ENCODE measurements at regions not wholly inside any gene's neighbourhood (a gene's known extent, or its start where the extent isn't known, plus 50 kb on each side); places are given as distances from the start of the nearest gene placed in this dataset.

DNA sequence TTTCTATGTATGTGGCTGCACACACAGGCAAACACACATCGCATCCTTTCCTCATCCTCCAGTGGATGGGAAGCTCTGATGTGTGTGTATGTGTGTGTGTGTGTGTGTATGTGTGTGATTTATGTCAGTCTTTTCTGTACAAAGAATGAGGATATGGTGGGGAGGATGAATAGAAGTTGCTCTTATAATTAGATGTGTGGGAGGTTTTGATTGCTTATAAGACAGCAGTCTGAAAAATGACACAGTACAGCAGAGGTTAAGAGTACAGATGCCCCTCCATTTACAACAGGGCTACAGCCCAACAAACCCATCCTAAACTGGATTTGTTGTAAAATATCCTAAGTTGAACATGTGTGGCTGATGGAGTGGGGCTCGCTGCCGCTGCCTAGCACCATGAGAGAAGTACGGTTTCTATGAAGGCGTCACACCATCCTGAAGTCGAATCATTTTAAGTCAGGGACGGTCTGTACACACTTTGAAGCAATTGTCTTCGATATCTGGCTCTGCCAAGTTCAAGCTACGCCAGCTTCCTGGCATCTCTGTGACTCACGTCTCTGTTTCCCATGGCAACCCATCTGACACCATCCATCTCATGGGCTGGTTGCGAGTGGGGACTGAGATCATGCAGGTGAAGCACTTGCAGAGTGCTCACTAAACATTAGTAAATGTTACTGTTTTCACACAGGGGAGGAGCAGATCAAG, 252.6 kb downstream of the MYLK4 start:
- H3K4me3 ChIP-seq (ENCODE audit: low read length): no peak overlapping the region
- peak; percentile 91 for DNase-seq (ENCODE audit: low read depth)
- TF ChIP-seq, protein P1, sequence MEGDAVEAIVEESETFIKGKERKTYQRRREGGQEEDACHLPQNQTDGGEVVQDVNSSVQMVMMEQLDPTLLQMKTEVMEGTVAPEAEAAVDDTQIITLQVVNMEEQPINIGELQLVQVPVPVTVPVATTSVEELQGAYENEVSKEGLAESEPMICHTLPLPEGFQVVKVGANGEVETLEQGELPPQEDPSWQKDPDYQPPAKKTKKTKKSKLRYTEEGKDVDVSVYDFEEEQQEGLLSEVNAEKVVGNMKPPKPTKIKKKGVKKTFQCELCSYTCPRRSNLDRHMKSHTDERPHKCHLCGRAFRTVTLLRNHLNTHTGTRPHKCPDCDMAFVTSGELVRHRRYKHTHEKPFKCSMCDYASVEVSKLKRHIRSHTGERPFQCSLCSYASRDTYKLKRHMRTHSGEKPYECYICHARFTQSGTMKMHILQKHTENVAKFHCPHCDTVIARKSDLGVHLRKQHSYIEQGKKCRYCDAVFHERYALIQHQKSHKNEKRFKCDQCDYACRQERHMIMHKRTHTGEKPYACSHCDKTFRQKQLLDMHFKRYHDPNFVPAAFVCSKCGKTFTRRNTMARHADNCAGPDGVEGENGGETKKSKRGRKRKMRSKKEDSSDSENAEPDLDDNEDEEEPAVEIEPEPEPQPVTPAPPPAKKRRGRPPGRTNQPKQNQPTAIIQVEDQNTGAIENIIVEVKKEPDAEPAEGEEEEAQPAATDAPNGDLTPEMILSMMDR (IDR thresholded peaks at IDR 0.05; ENCODE audit: insufficient read depth, low read depth, low read length, missing control alignments): no peak

DNA sequence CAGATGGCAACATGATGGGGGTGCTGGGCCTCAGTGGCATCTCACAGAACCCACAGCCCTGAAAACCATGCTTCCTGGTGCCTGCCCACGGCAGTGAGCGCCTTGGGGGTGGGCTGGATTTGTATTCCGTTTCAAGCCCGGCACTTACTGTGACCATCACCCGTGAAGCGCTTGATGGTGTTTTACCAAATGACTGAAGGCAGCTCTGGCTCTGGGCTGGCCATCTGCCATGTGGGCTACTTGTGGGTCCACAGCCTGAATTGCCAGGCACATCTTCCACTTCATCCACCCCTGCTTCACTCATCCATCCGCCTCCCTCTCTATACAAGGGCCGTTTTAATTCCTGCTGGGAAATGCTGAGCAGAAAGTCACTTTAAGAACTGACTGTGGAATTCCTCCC, 250.9 kb upstream of the GMDS start:
- DNase-seq (ENCODE audit: low read depth): no peak
- no peak overlapping the region for H3K4me3 ChIP-seq (ENCODE audit: low read length)
- TF ChIP-seq, protein P1 (IDR thresholded peaks at IDR 0.05; ENCODE audit: insufficient read depth, low read depth, low read length, missing control alignments): no peak

DNA sequence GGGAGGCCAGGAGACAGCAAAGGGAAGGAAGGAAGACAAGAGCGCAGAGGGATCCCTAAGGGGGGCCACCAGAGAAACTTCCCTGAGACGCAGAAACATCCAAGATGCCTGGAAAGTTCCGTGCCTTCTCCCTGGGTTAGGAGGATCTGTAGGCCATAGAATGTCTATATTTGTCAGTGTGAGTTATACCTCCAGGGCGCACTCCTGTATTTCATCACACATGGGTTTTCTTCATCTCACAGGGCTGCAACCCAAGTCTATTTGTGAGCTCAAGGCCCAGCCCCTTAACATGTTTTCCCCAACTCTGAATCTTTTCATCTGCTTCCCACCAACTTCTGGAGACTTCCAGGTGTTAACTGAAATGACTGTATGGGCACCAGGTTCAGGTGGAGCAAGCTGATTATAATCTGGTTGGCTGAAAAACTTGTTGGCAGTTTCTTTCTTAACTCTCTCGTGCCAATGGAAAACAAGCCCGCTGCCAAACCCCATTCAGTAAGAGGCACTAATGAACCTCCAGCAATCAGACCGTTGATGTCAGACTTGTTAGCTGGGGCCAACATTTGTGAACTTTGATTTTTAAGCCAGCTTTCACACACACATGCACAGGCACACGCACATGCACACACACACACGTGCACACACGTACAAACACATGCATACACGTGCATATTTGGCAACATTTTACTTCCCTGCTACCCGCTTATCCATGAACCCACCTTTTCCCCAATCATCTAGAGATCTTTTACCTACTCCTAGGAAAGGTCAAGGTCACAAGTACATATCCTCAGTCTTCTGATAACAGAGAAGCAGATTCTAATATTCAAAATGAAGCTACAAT, 247.5 kb upstream of the GMDS start:
- TF ChIP-seq, protein P1 (IDR thresholded peaks at IDR 0.05; ENCODE audit: insufficient read depth, low read depth, low read length, missing control alignments): no peak
- DNase-seq (ENCODE audit: low read depth): peak; percentile 37
- H3K4me3 ChIP-seq (ENCODE audit: low read length): no peak overlapping the region

DNA sequence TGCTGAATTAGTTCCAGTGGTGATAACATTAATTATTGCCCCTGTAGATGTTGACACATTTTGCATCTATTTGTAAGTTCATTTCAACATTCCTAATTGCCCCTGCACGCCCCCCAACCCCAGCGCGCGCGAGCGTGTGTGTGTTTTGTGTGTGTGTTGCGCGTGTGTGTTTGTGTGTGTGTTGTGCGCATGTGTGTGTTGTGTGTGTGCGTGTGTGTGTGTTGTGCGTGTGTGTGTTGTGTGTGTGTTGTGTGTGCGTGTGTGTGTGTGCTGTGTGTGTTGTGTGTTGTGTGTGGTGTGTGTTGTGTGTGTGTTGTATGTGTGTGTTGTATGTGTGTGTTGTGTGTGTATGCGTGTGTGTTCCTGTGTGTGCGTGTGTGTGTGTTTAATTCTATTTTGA, 245.7 kb upstream of the GMDS start:
- TF ChIP-seq, protein P1 (IDR thresholded peaks at IDR 0.05; ENCODE audit: insufficient read depth, low read depth, low read length, missing control alignments): no peak
- DNase-seq (ENCODE audit: low read depth): no peak

DNA sequence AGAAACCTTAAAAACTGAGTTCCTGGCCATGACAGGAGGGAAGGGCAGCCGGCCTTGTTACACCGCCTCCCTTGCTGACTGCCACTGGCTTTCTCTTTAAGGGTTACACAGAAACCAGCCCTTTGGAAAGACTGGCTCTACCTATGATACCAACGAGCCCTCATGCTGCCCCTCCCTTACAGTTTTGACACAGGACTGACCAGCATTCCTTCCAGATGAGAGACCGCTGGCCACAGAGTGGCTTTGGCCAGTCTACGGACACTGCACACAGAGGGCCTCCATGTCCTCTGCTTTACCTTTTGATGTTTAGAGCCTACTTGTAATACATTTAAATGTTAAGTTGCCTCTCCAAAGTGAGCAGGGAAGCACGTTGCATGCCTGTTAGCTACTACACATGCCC, 243.2 kb upstream of the GMDS start:
- no peak for DNase-seq (ENCODE audit: low read depth)
- TF ChIP-seq, protein P1 (IDR thresholded peaks at IDR 0.05; ENCODE audit: insufficient read depth, low read depth, low read length, missing control alignments): no peak
- no peak overlapping the region for H3K4me3 ChIP-seq (ENCODE audit: low read length)

More for the DNA sequence above, 245.7 kb upstream of the GMDS start:
- no peak overlapping the region for H3K4me3 ChIP-seq (ENCODE audit: low read length)

DNA sequence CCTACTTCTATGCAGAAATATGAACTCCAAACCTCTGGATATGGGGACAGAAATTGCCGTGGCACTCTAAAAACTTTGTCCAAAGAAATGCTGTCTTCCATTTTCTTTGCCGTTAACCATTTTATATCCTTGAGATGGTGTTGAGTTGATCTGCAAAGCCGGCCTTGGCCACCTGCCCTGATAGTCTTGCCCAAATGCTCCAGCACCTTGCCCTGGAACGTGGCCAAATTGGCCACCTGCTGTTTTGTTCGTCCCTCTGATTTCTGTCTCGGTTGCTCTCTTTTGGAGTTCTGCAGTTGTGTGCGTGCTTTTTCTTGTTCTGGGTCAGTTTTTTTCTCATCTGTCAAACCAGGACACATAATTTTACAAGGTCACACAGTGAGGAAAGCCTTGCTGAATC, 239.7 kb upstream of the GMDS start:
- no peak overlapping the region for H3K4me3 ChIP-seq (ENCODE audit: low read length)
- TF ChIP-seq, protein P1 (IDR thresholded peaks at IDR 0.05; ENCODE audit: insufficient read depth, low read depth, low read length, missing control alignments): no peak
- no peak for DNase-seq (ENCODE audit: low read depth)

Measured in epithelial cell of esophagus (primary cell).